Aorta (tissue), 5 donors: ENCODE measurements at regions not wholly inside any gene's neighbourhood (a gene's known extent, or its start where the extent isn't known, plus 50 kb on each side); places are given as distances from the start of the nearest gene placed in this dataset.
"Not testable (repeated sequence)": the region's sequence is repeated elsewhere in the genome, so short reads cannot be mapped to it uniquely, and the experiment has no call there.

Source experiments
- ATAC-seq: fragments of 200-7000 bp; cut with Tn5 transposase; one replicate; pipeline ENCODE4 v1.9.1; 2022; ENCODE audit warnings: moderate library complexity; ENCODE audit not compliant: low FRiP score
- DNase-seq, 2 donors: peaks; one replicate each; pipeline ENCODE4 v3.0.0-alpha.2; 2020
- H3K27ac ChIP-seq, 2 donors: one replicate each; pipeline ENCODE4 v1.5.1; 2013; ENCODE audit warnings: low read length in 2 of 2, mild to moderate bottlenecking in 2 of 2, moderate library complexity in 2 of 2, control low read depth in 1 of 2, inconsistent platforms in 1 of 2, low read depth in 1 of 2
- H3K27me3 ChIP-seq, 2 donors: one replicate each; pipeline ENCODE4 v1.6.1; 2013; ENCODE audit warnings: control low read depth in 1 of 2, low read length in 1 of 2, mild to moderate bottlenecking in 1 of 2, moderate library complexity in 1 of 2; ENCODE audit not compliant: insufficient read depth in 2 of 2, control insufficient read depth in 1 of 2
- H3K36me3 ChIP-seq, 2 donors: one replicate each; pipeline ENCODE4 v1.6.1; 2013; ENCODE audit warnings: control low read depth in 1 of 2, low read length in 1 of 2, mild to moderate bottlenecking in 1 of 2; ENCODE audit not compliant: insufficient read depth in 2 of 2, control insufficient read depth in 1 of 2
- H3K4me1 ChIP-seq, 2 donors: one replicate each; pipeline ENCODE4 v1.6.1; 2013; ENCODE audit warnings: low read length in 2 of 2, control low read depth in 1 of 2, mild to moderate bottlenecking in 1 of 2, moderate library complexity in 1 of 2; ENCODE audit not compliant: insufficient read depth in 2 of 2, control insufficient read depth in 1 of 2
- H3K4me3 ChIP-seq, 2 donors: one replicate each; pipeline ENCODE4 v1.5.1; 2013; ENCODE audit warnings: low read length in 2 of 2, control low read depth in 1 of 2, mild to moderate bottlenecking in 1 of 2
- H3K9me3 ChIP-seq: one replicate; pipeline ENCODE4 v1.6.1; 2013; ENCODE audit warnings: mild to moderate bottlenecking, low read length; ENCODE audit not compliant: control insufficient read depth
- WGBS, 2 donors: extraction: QIAGEN DNeasy Blood & Tissue Kit; methylation state at CpG; one replicate each; pipeline ENCODE4 v1.1.7; 2013; 5-methylcytosine and 5-hydroxymethylcytosine counted together
- intact Hi-C, 2 donors: fragments of 100-400 bp; cut with DNase I; formaldehyde crosslinking; loops; one replicate each; pipeline versions ENCODE4 v1.14.2 to v1.15.0; 2022
- donor health status: healthy with polysubstance abuse.
- donor health status: Bipolar disorder and iron deficiency.
- donor health status: DM: no; HTN: no; CAD: no.
- donor health status: DM: no; HTN: no; CAD: no.
- donor health status: DM: yes; HTN: yes; CAD: no.

GRCh38 chr9:29183971-29184370 lies 1610.7 kb upstream of the C9orf72 start:
- H3K4me1 ChIP-seq = no peaks in the 10 kb centered on the region
- DNase-seq (no peak), ATAC-seq (no peak)
- no peak overlapping the region for H3K4me3 ChIP-seq
- H3K27me3 ChIP-seq = no peaks in the 10 kb centered on the region
- H3K9me3 ChIP-seq = no peaks in the 10 kb centered on the region
- WGBS, 2 donors = 63 to 65% methylated on average over 3 of the region's 3 CpGs
- H3K27ac ChIP-seq = no peak overlapping the region
- intact Hi-C loops = loop anchor here in 1 of 2 donors (10.0 kb wide), 1 partner anchor 59 kb away; no protein-coding TSS in a partner anchor
- H3K36me3 ChIP-seq = no peaks in the 10 kb centered on the region

DNA sequence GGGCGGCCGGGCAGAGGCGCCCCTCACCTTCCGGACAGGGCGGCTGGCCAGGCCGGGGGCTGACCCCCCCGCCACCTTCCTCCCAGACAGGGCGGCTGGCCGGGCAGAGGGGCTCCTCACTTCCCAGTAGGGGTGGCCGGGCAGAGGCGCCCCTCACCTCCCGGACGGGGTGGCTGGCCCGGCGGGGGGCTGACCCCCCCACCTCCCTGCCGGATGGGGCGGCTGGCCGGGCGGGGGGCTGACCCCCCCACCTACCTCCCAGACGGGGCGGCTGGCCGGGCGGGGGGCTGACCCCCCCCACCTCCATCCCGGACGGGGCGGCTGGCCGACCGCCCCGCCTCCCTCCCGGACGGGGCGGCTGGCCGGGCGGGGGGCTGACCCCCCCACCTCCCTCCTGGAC lies 1615.5 kb upstream of the C9orf72 start:
- H3K4me3 ChIP-seq, H3K4me1 ChIP-seq, H3K9me3 ChIP-seq, ATAC-seq, H3K27me3 ChIP-seq, H3K27ac ChIP-seq, H3K36me3 ChIP-seq, DNase-seq: not testable (repeated sequence)
- intact Hi-C loops = loop anchor here in 1 of 2 donors (10.0 kb wide), 1 partner anchor 64 kb away; no protein-coding TSS in a partner anchor
- WGBS, 2 donors = 93% methylated on average over 19 to 33 of the region's 34 CpGs

GRCh38 chr9:29189221-29189620 lies 1615.9 kb upstream of the C9orf72 start:
- intact Hi-C loops = loop anchor here in 1 of 2 donors (10.0 kb wide), 1 partner anchor 64 kb away; no protein-coding TSS in a partner anchor
- H3K36me3 ChIP-seq, DNase-seq, H3K4me1 ChIP-seq, H3K27me3 ChIP-seq, ATAC-seq, H3K27ac ChIP-seq, H3K9me3 ChIP-seq, H3K4me3 ChIP-seq: not testable (repeated sequence)
- WGBS, 2 donors = 97 to 100% methylated on average over 20 to 33 of the region's 33 CpGs

DNA sequence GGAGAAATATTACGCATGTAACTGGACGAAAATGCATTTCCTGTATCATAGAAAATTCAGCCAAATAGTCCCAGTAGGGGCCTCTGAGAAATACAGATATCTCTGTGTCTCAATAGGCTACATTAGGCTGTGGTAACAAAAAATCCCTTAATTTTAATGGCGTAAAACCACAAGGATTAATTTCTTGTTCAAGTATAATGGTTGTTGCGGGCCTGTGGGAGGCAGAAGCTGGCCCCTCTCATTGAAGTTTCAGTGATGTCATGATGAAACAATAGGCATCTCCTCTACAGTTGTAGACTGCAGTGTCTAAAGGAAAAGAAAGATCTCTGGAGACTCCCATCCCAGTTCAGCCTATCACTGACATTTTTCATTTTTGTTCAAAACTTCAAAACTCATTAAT lies 1625.6 kb upstream of the C9orf72 start:
- ATAC-seq (no peak), DNase-seq (no peak)
- Histone ChIP-seq H3K4me1 (no peaks in the 10 kb centered on the region), H3K36me3 (no peaks in the 10 kb centered on the region), H3K27ac (no peak overlapping the region), H3K4me3 (no peak overlapping the region), H3K27me3 (no peaks in the 10 kb centered on the region), H3K9me3 (peaks cover under 1% of the 10 kb centered on the region)
- intact Hi-C loops = no loop called here
- whole genome bisulfite sequencing, 2 donors = 78 to 83% methylated on average over 4 of the region's 4 CpGs

DNA sequence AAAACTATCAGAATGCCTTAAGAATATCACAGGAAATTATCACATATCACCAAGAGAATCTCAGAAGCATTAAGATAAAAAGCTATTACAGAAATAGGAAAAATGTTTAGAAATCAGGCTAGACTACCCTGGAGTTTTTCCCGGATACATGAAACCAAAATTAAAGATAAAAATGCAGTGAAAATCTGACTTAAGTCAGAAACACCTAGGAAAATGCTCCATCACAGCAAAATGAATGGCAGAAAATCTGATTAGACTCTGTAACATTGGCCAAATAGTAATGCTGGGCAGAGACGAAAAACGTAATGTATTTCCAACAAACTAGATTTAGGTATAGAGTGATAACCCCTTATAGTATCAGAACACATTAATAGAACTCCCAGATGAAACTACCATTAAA lies 1626.7 kb upstream of the C9orf72 start:
- H3K9me3 ChIP-seq = no peaks in the 10 kb centered on the region
- no peaks in the 10 kb centered on the region for H3K4me1 ChIP-seq
- H3K4me3 ChIP-seq = no peak overlapping the region
- intact Hi-C loops = no loop called here
- WGBS, 2 donors = 15 to 20% methylated on average over 3 of the region's 3 CpGs
- H3K36me3 ChIP-seq = no peaks in the 10 kb centered on the region
- no peak for ATAC-seq
- H3K27me3 ChIP-seq = no peaks in the 10 kb centered on the region
- no peak for DNase-seq
- H3K27ac ChIP-seq = no peak overlapping the region

- Histone ChIP-seq H3K9me3 (no peaks in the 10 kb centered on the region), H3K27ac (no peak overlapping the region), H3K36me3 (no peaks in the 10 kb centered on the region), H3K4me1 (no peaks in the 10 kb centered on the region), H3K27me3 (no peaks in the 10 kb centered on the region), H3K4me3 (no peak overlapping the region)
- DNase-seq (no peak), ATAC-seq (no peak)
- 45 to 55% methylated on average over 3 of the region's 3 CpGs for WGBS, 2 donors
- intact Hi-C loops = no loop called here
These were observed 1627.4 kb upstream of the C9orf72 start for GRCh38 chr9:29200650-29201049.

DNA sequence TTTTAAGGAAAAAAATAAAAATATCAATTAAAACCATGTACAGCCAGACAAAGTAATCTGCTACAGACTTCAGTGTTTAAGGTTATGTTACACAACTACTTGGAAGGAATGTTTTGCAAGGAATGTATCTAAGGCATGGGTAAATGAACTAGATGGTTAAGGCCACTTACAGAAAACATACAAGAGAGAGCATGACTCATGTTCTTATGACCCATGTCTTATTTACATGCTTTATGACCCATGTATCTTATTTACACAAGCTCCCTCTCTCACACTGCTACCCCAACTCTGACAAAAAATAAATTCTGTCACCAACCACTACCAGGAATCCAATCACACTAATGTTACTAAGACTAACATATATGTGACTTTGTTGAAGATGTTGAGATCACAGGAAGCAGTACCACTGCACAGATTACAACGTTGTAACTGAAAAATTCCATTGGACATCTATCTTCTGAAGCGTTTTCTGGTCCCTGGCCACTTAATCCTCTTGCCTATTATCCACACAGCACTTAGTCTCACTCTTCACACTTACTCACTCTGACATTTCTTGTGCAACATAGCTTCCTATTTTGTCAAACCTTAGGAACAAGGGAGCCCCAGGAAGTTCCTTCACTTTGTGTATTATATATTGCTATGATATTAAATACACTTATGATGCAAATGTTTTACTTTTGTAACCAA lies 1630.1 kb upstream of the C9orf72 start:
- Histone ChIP-seq H3K4me3 (no peak overlapping the region), H3K4me1 (no peaks in the 10 kb centered on the region), H3K27ac (no peak overlapping the region), H3K36me3 (no peaks in the 10 kb centered on the region), H3K9me3 (no peaks in the 10 kb centered on the region), H3K27me3 (no peaks in the 10 kb centered on the region)
- no peak for DNase-seq
- no peak for ATAC-seq
- WGBS, 2 donors = 34 to 37% methylated on average over 2 of the region's 2 CpGs
- intact Hi-C loops = no loop called here

- H3K9me3 ChIP-seq = no peaks in the 10 kb centered on the region
- H3K4me3 ChIP-seq = no peak overlapping the region
- H3K27ac ChIP-seq = no peak overlapping the region
- H3K36me3 ChIP-seq = no peaks in the 10 kb centered on the region
- ATAC-seq (no peak), DNase-seq (no peak)
- intact Hi-C loops = no loop called here
- no peaks in the 10 kb centered on the region for H3K27me3 ChIP-seq
- H3K4me1 ChIP-seq = peaks cover 0 to 4% of the 10 kb centered on the region in 2 donors
These were observed 1635.4 kb upstream of the C9orf72 start for GRCh38 chr9:29208670-29209069.

- peaks cover 0 to 4% of the 10 kb centered on the region in 2 donors for H3K4me1 ChIP-seq
- ATAC-seq = no peak
- no peaks in the 10 kb centered on the region for H3K9me3 ChIP-seq
- DNase-seq = no peak
- H3K27ac ChIP-seq = no peak overlapping the region
- 44 to 50% methylated on average over 2 of the region's 2 CpGs for WGBS, 2 donors
- H3K4me3 ChIP-seq = no peak overlapping the region
- intact Hi-C loops = no loop called here
- peaks cover 0 to 1% of the 10 kb centered on the region in 2 donors for H3K27me3 ChIP-seq
- no peaks in the 10 kb centered on the region for H3K36me3 ChIP-seq
These were observed 1636.5 kb upstream of the C9orf72 start for GRCh38 chr9:29209748-29210291.
